Dermis microvascular lymphatic vessel endothelial cell (primary cell): ENCODE measurements at regions not wholly inside any gene's neighbourhood (a gene's known extent, or its start where the extent isn't known, plus 50 kb on each side); places are given as distances from the start of the nearest gene placed in this dataset.

Source experiments
- DNase-seq, 2 donors: peaks; one replicate each; pipeline versions ENCODE4 v3.0.0 to v3.0.0-alpha.2; 2010; ENCODE audit warnings: low read depth in 2 of 2

DNA sequence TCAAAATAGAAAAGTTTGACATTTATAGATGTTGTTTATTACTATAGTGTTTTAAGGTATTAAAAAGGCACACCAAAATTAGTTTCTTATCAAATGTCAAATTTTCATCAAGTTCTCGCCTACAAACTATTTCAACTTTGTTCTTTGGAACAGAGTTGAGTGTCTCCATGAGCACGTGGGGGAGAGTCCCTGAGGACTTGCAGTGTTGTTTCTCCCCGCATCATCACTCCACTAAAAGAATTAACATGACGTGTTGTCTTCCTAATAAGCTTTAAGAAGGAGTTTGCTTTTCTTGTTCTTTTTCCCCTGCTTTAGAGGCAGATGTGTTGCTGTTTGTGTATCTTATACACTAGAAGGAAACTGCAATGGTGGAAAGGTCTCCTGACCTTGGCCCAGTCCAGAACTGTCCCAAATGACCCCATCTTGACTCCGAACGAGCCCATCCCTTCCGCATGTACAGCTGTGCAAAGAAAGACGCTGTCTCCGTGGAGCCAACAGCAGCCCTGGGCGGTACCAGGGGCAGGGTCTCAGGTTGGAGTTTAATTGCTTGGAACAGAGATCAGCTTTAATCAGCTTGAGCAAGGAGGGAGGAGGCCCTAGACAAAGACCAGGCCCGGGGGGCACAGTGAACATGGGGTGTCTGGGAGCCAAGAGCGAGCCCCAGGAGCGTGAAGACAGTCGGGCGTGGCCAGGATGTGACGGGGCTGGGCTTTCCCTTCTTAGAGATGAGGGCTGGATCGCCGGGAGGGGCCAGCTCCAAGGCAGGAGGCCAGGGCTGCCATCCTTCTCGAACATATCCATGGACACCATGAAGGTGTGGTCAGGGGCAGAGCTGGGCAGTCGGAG lies 215.4 kb upstream of the RTL1 start:
- DNase-seq: no peak

DNA sequence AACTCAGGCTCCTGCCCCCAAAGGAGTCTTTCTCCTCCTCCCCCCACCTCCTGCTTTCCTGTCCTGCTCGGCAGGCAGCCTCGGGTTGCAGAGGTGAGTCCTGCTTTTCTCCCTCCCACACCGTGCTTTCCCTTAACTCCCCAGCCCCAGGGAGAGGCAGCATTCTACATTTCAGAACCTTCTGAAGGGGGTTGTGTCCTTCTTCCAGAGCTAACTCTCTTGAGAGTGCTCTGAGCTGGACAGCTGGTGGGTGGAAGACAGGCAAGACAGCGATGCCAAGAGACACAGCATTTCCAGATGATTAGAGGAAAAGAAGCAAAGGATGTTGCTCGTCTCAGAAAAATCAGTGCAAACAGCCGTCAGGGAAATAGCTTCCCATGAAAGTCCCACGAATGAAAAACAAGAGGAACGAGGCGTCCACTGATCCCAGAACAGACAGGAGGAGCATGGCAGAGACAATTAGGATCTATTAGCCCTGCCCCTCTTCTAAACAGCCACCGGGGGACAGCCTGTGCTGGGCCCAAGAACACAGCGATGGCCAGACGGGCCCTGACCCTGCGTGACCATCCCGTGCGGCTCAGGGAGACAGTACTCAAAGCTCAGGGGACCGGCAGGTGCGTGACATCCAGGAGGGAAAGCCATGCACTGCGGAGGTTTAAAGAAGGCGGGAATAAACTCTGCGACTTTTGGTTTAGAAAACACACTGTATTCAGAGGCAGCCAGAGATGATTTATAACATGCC lies 216.5 kb upstream of the RTL1 start:
- no peak for DNase-seq

DNA sequence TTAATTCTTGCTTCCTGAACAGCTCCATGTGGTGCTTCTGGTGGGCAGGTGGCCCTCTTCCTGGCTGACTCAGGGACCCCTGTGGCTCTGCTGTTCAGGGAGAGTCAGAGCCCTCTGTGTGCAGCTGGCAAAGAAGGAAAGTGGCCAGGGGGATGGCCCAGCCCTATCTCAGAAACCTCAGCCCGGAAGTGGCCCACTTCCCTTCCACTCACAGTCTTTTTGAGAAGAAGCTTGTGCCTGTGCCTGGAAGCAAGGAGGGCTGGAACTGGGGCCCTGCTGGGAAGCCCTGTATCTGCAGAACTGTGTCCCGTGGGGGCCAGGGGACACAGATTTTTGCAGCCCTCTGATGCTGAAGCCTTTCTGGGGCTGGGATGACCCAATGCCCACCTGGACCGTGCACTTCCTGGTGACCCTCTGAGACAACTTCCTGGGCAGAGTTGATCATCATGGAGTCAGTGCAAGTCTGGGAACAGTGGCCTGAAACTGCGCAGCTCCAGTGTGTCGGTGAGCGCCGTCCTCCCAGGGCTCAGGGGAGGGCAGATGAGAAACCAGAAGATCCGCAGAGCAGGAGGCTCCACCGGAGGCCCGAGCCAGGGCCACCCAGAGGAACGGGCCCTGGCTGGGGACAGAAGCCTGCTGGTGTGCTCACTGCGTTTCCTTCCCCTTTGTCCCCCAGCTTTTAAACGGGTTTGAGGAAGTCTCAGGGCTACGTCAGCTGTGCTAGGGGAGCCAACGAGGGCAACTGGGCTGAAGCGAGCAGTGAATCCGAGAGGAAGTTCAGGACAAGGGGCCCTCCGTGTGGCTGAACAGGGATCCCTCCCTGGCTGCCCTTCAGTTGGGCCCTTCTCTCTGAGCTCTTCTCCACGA lies 217.4 kb upstream of the RTL1 start:
- DNase-seq: peak in 1 of 2 donors; percentile 14

DNA sequence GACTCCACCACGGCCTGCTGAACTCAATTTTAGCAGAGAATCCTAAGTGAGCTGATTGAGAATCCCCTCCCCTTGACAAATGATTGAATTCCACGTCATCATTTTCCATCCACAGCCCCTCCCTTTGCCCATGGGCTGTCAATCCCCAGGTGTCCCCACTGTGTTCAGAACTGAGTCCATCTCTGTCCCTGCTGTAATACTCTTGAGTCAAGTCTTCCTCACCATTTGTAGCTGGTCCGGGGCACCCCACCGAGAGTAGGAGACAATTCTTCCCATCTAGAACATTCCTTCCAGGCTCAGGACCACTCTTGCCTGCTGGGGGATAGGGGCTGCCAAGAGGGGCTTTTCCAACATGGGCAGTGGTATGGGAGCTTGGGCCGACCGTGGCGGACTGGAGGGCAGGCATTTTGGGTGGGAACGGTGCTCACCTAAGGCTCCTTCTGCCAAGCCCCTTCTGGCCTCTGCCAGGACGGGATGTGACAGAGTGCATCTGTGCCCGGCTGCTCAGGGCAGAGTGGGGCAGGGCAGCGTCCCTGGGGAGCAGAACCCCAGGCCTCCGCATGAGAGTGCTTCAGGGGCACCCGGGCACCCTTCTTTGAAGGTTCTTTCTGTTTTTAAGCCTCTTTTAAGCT lies 218.1 kb upstream of the RTL1 start:
- no peak for DNase-seq

DNA sequence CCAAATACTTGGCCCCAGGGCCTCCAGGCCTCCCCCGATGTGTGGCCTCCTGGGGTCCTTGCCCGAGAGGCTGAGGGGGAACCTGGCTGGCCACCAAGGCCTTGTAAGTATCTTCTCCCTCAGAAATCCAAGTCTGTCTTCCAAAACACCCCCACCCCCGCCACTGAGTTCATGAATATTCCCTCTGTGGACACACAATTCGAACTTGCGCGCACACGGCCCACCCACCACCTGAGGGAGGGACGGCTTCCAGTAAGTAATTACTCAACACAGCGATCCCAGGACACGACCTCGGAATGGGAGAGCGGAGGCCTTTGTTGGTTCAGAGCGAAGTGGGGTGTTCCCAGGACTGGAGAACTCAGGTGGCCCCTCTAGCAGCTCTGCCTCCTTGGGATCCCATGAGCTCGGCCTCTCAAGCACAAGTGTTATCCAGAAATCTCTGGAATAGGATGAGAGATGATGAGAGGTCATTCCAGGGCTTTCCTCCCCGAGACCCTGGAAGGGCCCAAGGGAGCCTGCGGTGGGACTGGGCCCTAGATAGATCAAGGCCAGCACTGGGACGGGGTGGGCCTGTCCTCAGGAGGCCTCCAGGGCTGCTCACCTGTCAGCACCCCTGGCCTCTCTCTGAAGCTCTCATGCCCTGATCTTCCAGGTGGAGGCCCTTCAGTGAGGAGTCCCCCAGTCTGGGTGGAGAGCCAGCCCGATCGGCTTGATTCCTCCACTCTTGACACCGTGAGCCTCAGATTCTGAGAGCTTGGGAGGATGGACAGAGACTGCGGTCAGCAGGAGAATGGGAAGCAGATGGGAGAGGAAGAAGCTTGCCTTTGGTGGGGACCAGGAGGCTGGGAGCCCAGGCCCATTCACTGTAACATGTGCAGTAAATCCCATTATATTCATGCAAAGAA lies 219.0 kb upstream of the RTL1 start:
- no peak for DNase-seq

DNA sequence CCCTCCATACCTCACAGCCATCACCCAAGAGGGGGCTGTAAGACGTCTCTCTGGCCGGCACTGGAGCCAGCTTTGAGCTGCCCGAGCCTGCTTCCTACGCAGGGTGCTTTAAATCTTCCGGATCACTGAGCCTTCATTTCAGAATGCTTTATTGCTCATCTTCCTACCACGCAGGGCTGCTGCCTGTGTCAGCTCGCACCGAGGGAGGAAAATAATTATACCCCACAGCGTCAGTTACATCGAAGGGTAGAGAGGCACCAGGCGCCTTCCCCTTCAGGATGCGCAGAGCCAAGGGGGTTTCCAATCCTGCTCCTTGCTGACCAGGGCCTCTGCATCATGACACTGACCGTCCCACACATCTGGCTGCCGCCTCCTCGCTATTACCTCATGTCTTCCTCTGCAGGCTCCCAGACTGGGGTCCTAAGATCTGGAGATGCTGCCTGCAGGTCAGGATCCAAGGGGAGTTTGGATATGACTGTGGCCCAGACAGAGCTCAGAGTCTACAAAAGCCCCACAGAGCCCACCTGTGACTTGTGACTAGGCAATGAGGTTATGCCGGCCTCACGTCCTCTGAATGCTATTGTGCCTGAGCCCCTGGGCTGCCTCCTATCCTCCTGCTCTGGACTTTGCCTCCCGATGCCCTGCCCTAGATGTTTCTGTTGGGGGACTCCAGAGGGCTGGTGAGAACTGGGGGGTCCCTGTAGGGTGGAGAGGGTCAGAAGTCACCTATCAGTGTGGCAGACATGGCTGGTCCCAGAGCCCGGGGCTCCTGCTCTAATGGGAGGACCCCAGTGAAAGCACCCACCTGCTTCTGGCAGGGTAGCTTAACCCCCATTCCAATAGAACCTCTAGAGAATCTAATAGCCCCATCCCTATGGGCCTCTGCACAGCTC lies 220.3 kb upstream of the RTL1 start:
- no peak for DNase-seq

DNA sequence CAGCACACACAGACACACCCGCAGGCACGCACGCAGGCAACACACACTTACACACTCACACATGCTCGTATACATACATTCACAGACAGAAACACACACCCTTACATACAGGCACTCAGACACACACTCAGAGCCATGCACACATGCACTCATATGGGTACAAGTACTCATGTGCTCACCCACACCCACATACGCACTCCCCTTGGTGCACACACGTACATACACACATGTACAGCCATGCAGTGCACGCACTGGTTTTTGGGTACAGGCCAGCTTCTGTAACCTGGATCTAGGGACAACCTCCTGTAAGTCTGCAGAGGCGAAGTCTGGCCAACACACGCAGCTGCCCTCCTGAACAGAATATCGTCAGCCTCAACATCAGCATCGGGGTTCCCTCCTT lies 221.3 kb upstream of the RTL1 start:
- no peak for DNase-seq

DNA sequence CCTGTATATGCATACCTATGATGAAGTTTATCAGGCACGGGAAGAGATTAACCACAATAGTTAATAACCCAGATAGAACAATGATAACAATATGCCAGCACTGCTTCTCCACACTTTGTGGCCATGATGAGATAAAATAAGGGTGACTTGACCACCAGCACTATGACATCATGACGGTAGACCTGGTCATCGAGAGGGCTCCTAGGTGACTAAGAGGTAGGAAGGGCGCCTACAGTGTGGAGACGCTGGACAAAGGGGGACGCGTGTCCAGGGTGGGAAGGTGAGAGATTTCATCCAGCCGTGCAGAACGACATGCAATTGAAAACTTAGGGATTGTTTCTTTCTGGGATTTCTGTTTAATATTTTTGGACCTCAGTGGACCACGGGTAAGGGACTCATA lies 221.8 kb upstream of the RTL1 start:
- no peak for DNase-seq

DNA sequence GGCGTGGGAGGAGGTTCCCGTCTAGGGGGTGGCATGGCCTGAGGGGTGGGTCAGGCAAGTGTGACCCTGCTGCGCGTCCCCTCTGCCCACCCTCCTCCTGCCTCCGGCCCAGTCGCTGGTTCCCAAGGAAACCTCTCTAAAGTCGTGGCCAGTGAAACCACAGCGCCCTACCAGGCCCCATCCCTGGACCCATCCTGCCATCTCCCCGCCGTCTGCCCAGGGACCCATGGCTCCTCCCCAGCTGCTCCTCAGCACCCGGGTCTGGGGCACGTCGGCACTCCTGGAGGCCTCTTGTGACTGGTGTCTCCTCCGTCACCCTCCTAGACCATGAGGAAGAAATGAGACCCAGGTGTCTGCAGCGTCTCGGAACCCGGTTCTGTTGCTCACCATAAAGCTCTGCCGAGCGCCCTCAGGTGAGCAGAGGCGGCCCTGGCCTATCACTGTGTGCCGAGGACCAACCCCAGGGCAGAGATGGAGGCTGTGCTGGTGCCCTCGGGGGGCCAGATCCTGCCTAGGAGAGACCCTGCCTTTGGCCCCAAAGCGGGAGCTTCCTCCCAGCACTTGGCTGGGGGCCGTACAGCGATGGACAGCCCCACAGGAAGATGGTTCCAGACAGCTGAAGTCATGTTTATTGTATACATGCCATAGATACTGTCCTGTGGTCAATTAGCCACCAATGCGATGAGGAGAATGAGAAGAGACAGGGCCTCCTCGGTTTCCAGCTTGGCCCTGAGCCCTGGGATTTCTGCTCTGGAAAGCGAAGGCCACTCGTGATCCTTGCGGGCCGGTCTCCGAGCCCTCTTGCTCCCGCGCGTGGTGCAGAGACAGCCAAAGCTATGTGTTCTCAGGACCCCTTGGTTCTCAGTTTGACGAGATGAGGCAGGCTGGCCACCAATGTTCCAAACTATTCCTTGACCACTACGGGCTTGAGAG lies 222.5 kb upstream of the RTL1 start:
- no peak for DNase-seq

DNA sequence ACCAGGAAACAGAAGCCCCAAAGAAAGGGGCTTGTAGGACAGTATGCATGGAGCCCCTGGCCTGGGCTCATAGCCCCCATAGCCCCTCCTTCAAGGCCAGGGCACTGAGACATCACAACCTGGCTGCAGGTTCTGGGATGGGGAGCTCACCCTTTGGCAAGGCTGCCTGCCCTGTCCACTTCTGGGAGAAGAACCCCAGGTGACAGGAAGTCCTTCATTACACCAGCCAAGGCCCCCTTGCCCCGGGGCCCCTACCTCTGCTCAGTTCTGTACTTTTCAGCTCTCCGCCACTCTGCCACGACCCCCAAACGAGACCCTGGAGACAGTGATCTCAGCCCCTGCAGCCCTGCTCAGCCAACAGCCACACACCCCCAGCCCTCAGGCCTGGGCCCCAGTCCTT lies 223.2 kb upstream of the RTL1 start:
- DNase-seq: no peak

DNA sequence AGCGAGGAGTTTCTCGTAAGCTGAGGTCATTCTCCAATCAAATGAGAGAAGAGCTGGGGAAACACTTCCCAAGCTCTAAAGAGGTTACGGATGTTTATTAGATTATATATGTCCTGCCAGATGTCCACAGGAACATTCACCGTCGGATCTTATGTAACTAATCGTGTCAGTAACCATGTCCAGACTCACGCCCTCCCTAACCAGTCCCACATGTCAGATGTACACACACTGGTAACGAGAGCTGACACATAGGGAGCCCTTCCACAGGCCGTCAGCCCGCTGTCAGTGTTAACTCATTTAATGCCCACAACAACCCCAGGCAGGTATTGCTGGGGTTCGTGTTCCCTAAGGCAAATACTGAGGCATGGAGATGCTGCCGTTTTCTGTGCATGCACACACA lies 223.7 kb upstream of the RTL1 start:
- DNase-seq: no peak

DNA sequence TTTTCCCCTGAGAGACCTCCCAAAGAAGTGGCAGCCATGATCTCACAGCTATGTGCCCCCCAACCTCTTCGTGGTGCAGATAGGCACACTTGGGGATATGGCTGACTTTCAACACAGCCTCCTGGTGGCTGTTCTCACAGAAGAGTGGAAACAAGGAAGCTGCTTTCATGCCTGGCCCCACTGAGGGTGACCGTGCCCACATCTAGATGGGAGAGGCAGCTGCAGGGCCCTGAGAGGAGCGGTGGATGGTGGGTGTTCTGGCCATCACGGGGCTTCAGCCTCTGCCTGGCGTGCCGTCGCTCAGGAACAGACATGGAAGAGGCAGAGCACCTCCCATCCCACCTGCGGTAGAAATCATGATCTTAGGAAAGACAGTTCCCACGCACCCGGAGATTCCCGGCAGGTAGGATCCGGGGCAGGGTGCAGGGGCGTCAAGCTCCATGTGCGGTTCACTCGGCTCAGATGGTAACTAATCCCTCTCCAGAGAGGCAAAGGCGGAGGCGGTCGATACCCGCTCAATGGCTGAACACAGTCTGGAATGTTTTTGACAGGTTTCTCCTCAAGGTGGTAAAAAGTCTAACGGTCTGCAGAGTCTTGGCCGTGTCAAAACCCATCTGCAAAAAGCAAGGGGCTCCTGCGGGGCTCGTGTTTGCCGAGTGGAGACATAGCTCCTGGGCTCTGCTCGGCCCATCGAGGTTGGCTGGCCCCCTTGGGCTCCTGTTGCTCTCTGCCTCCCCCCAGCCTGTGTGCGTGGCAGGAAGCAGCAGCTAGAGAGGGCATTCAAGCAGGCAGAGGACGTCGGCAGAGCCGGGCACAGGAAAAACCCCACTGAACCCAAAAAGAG lies 225.2 kb upstream of the RTL1 start:
- DNase-seq: no peak

DNA sequence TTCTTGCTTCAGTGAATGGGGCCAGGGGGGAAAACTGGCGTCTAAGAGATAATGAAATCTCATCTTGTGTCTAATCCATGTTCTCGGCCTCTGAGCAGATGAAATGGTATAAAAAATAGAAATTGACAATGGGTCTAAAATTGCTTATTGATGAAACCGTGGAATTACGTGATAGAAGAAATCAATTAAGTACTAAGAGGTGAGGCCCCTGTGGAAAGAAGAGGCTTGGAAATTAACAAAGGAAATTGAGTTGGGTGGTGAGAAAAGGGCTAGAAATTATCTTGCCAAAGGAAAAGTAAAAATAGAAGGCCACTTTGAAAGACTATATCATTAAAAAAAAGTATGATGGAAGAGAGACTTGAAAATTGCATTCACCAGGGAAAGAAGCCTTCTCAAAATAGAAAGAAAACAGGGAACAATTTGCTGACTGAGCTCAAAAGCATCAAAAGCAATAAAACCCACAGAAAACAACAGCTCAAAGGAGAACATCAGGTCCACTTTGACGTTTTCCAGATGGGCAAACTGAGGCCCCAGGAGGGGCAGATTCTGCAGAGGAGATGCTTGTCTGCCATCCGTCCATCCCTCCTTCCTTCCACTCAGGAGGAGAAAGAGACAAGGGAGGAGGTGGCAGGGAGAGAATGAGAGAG lies 226.1 kb upstream of the RTL1 start:
- DNase-seq: no peak

DNA sequence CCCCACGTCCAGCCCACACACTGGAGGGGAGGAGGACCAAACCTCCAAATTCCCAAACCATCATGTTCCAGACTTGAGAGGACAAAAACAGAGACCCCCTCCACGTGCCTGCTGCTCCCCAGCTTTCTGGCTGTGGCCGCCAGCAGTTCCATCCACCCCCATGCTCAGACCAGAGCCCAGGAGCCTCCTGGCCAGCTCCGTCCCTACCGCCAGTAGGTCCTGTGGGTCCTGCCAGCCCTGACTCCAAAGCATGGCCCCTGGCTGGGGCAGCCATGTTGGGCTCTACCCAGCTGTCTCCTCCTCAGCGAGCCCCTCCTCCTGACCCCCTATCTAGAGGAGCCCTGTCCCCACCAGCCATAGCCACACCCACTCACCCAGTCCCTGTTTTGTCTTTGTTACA lies 227.3 kb upstream of the RTL1 start:
- DNase-seq: no peak

DNA sequence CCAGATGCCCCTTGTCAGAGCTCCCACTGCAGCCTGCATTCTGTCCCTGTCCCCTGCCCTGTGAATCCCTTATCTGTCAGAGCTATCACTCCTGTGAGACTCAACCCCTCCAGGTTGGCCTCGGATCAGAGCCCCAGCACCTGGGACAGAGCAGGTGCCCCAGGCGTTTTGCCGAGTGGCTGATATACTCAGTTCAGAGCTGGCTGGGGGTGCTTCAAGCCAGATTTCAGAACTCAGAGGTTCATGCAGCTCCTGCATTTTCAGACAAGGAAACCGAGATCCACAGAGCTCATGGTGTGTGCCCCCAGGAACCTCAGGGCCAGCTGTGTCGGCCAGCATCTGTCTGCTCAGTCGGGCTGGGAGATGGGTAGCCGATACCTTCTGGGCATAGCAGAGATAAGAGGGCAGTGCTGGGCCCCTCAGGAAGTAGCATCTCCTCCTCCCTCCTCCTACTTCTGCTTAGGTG lies 228.0 kb upstream of the RTL1 start:
- DNase-seq: no peak

DNA sequence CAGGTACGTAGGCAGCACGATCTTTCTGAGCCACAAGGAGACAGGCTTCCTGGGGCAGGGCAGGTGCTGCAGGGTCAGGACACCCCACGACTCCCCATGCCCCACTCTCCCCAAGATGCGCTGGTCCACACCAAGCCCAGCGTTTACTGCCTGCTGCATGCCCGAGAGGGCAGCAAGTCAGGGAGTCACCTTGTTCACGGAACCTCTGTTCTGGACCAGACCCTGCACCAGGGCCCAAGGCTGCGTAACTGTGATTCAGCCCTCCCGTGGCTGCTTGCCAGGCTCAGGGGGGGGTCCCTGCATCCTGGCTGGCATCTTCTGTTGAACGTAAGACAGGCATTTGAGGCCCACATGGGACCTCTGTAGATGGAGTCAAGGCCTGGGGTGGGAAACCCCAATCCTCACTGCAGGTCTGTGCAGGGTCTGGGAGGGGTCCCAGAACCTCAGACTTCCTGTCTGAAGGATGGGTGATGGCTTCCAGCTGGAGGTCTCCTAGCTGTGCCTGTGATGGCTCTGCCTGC lies 228.6 kb upstream of the RTL1 start:
- DNase-seq: no peak

DNA sequence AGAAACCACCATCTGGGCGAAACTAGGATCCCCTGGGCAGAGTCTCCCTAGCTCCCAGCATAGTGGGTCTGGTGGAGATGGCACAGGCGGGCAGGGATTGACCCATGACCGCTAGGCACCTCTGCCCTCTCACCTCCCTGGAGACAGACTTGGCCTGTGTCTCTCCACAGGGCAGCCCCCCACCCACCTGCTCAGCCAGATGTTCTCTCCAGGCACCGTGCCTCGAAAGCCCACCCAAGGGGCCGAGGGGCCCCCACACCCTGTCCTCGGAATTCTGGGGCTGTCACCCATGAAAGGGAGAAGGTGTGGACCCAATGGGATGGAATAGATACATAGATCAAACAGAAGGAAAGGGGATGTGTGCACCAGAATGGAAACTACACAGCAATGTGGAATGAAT lies 229.1 kb upstream of the RTL1 start:
- DNase-seq: no peak
